CD4-positive, alpha-beta T cell treated with Interleukin-4 for 1 hour (primary cell): ENCODE measurements at regions not wholly inside any gene's neighbourhood (a gene's known extent, or its start where the extent isn't known, plus 50 kb on each side); places are given as distances from the start of the nearest gene placed in this dataset.

Experiments used
- DNase-seq, 2 donors: peaks; one replicate each; pipeline ENCODE4 v3.0.0-alpha.2; 2020 to 2022

- DNase-seq = no peak
Measured at GRCh38 chr2:223227338-223227737, 175.3 kb downstream of the KCNE4 start.

GRCh38 chr2:223228871-223229270 lies 176.9 kb downstream of the KCNE4 start:
- DNase-seq = no peak

DNA sequence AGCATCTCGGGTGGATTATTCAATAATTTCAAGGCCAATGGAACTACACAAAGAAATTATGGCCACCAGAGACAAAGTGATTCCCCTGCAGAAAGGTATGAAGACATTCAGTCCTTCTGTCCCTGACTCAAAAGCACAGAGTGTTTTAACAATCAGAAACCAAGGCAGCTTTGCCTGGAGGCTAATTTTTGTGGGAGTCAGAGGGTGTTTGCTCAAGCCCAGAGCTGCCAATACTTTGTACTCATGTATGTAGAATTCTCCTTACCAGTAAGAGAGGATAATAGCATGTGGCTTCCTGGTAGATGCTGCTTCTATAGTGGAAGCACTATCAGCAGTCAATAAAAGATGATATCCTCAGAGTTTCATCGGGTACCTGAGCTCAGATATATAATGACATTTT lies 178.4 kb downstream of the KCNE4 start:
- no peak for DNase-seq

DNA sequence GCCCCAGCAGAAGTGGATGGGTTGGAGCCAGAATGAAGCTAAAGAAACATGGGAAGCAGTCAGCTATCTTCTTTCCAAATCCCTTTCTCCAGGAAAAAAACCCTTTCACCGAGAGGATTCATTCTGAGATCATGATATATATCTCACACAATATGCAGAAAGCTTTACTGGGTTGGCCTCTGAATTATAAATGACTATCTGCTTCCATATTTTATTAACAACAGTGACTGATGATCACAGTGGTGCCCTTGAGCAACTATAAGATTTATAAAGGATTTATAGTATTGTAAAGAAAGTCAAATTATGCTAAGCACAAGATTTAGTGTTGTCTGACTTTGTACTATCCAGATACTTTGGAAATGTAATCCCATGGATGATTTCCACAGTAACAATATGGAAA lies 180.3 kb downstream of the KCNE4 start:
- DNase-seq = no peak

GRCh38 chr2:223232896-223233295 lies 180.9 kb downstream of the KCNE4 start:
- DNase-seq = no peak

DNA sequence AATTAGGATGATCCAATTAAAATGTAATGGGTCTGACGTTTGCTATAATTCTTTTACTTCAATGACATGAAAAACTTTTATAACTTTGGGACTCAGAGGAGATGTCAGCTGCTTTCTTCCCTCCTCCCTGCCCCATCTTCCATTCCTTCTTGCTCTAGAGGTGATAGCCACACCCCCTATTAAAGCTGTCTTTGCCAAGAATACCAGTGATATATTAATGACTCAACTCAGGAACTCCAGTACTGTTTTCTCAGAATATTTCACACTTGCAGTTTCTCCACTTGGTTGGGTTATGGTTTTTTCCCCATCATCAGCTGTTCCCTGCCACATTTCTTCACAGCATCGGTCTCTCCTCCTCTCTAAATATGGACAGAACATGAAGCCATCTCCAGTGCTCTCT lies 184.0 kb downstream of the KCNE4 start:
- no peak for DNase-seq

DNA sequence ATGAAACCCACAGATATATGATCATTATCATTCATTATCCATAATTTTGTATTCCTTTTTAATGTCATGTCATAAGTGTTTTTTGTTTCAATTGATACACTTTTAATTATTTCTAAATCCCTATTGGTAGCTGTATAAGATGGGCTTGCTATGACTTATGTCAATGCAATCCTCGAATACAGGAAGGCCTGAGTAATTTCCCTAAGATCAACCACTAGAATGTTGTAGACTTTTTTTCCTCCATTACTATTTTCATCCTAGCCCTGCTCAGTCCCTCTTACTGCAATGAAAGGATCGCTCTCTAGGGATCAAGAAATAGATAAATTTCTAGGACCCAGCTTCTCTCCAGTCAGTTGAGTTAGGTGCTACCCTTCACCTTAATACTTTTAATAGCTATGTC lies 186.3 kb downstream of the KCNE4 start:
- DNase-seq = no peak

DNA sequence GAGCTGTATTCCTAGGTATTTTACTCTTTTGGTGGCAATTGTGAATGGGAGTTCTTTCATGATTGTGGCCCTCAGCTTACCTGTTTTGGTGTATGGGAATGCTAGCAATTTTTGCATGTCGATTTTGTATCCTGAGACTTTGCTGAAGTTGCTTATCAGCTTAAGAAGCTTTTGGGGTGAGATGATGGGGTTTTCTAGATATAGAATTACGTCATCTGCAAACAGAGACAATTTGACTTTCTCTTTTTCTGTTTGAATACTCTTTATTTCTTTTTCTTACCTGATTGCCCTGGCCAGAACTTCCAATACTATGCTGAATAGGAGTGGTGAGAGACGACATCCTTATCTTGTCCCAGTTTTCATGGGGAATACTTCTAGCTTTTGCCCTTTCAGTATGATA lies 191.2 kb downstream of the KCNE4 start:
- no peak for DNase-seq

- no peak for DNase-seq
Measured at GRCh38 chr2:223247136-223247535, 195.1 kb downstream of the KCNE4 start.

GRCh38 chr2:223251656-223252229 lies 199.8 kb downstream of the KCNE4 start:
- DNase-seq = no peak

DNA sequence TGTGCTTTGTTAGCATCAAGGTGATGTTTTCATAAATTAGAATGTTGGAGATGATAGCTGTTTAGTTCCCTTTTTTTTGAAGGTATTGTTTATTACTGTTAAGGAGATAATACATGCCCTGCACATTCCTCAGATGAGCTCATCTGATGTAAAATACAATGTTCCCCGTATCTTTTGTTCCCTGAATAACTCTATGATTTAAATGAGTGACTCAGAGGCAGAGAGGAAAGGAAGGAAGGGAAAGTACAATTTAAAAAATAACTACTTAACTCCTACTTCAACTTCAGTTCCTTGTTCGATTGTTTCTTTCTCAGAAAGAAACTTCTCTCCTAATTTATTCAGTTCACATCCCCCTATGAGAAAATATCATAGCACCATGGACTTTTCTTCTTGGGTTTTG lies 208.7 kb downstream of the KCNE4 start:
- no peak for DNase-seq

DNA sequence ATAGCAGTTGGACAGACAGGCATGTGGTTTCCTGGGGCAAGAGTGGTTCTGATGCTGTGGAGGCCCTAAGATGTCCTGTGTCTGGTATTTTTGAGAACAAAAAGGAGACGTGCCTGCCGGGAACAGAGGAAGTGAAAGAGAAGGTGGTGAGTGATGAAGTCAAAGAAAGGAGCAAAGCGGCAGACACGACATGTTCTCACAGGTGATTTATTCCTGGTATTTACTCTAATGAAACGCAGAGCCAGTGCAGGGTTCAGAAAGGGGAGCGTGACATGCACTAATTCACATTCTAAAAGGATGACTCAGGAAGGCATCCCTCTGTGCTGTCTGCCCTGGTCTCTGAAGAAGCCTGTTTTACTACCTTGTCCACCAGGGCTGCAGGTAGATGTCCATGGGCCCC lies 211.0 kb downstream of the KCNE4 start:
- no peak for DNase-seq

DNA sequence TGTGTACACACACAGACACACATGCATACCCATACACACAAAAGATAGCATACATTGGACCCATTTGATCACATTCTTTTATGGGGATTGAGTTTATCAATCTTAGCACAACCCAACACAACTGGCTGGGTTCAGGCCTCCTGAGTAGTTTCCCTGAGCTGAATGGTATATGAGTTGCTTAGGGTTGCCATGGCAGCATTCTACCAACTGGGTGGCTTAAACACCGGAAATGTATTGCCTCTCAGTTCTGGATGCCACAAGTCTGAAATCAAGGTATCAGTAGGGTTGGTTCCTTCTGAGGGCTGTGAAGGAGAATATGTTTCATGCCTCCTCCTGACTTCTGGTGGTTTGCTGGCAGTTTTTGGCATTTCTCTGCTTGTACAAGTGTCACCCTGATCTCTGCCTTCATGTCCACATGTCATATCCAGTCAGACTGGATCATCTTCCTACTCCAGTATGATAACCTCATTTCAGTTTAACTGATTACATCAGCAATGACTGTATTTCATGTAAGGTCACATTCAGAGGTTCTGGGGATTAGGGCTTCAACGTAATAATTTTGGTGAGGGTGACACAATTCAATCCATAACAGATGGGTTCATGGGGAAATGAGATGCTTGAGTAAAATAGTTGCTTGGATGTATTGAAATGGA lies 212.7 kb downstream of the KCNE4 start:
- no peak for DNase-seq

GRCh38 chr2:223267160-223267951 lies 215.4 kb downstream of the KCNE4 start:
- no peak for DNase-seq

DNA sequence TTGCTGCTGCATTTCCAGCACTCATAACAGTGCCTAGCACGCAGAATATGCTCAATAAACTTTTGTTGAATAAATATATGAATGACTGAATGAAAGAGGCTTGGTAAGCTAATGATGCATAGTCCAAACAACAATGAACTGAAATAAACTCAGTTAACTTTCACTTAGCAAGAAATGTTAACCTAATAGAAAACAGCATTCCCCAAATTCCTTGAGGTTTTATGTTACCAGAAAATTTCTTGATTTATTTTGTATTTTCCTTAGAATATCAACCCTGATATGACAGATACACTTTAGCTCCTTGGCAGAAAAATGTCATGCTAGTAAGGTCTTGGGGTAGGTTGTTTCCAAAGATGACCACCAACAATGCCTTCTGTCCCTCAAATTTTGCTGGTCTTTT lies 217.4 kb downstream of the KCNE4 start:
- no peak for DNase-seq

GRCh38 chr2:223270548-223270947 lies 218.6 kb downstream of the KCNE4 start:
- no peak for DNase-seq

- DNase-seq = no peak
Measured at GRCh38 chr2:223273995-223274394, 222.0 kb downstream of the KCNE4 start.

- DNase-seq = no peak
Measured at GRCh38 chr2:223282221-223282620, 230.2 kb downstream of the KCNE4 start.

DNA sequence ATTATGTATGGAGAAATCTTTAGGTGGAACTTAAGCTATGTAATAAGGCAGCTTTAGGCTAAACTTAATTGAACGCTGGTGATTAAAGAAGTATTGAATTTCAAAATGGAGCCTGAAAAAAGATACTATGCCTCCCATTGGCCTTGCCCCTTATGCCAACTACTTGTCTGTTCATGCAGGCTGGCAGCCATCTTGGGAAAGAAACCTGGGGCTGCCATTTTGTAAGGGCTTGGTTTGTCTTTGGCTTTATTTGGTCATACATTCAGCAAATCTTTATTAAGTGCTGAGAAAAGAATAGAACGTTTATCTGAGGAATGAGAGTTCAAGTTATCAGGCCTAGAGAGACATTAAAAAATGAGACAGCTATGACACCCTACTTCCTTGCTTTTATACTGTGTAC lies 231.3 kb downstream of the KCNE4 start:
- no peak for DNase-seq

DNA sequence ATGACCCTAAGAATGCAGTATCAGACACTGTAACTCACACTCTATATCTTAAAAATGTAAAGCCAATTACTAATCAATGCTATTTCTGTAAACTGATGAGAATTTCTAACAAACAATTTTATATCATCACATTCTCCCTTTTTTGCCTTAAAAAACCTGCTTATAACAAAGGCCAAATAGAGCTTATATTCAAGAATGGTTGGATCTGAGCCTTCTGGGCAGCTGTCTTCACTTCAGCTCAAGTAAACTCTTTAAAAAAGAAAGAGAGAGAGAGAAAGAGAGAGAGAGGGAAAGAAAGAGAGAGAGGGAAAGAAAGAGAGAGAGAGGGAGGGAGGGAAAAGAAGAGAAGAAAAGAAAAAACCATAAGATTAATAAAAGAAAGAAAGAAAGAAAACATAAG lies 231.8 kb downstream of the KCNE4 start:
- DNase-seq = no peak

- no peak for DNase-seq
Measured at GRCh38 chr2:223285370-223286265, 233.6 kb downstream of the KCNE4 start.

GRCh38 chr2:223294756-223295155 lies 242.8 kb downstream of the KCNE4 start:
- DNase-seq = no peak

- DNase-seq = no peak
Measured at GRCh38 chr2:223297788-223298187, 245.8 kb downstream of the KCNE4 start.
